Epithelial cell of esophagus (primary cell): ENCODE measurements at regions not wholly inside any gene's neighbourhood (a gene's known extent, or its start where the extent isn't known, plus 50 kb on each side); places are given as distances from the start of the nearest gene placed in this dataset.
A peak's percentile ranks its signal among the peaks of the same experiment; 100 is the strongest.

Experiments
- DNase-seq: peaks from one replicate; pipeline ENCODE4 v3.0.0; 2010; ENCODE audit warnings: low read depth
- H3K4me3 ChIP-seq: 2 replicates; pipeline ENCODE4 v1.5.1; 2011; ENCODE audit warnings: mild to moderate bottlenecking, low read length, control low read depth
- CTCF ChIP-seq: IDR thresholded peaks from 2 replicates; pipeline ENCODE4 v1.5.1; 2011; ENCODE audit warnings: low read depth, mild to moderate bottlenecking, low read length, control low read depth, inconsistent platforms; ENCODE audit not compliant: insufficient read depth; ENCODE audit errors: missing control alignments

GRCh38 chr5:106691701-106692100 lies 979.0 kb downstream of the EFNA5 start:
- DNase-seq, result peak; percentile 8
- H3K4me3 ChIP-seq, result no peak overlapping the region
- TF ChIP-seq CTCF, result no peak

GRCh38 chr5:106690585-106690984 lies 980.2 kb downstream of the EFNA5 start:
- TF ChIP-seq CTCF, result no peak
- DNase-seq, result peak; percentile 13
- no peak overlapping the region for H3K4me3 ChIP-seq

- H3K4me3 ChIP-seq, result no peak overlapping the region
- no peak for TF ChIP-seq CTCF
- no peak for DNase-seq
These were observed 990.4 kb downstream of the EFNA5 start for GRCh38 chr5:106680330-106680729.

- H3K4me3 ChIP-seq, result no peak overlapping the region
- no peak for TF ChIP-seq CTCF
- no peak for DNase-seq
These were observed 993.7 kb downstream of the EFNA5 start for GRCh38 chr5:106677057-106677456.

- H3K4me3 ChIP-seq, result no peak overlapping the region
- no peak for DNase-seq
- no peak for TF ChIP-seq CTCF
These were observed 995.0 kb downstream of the EFNA5 start for GRCh38 chr5:106675687-106676086.

GRCh38 chr5:106673941-106674340 lies 996.8 kb downstream of the EFNA5 start:
- no peak overlapping the region for H3K4me3 ChIP-seq
- no peak for DNase-seq
- TF ChIP-seq CTCF, result no peak

GRCh38 chr5:106661866-106662265 lies 1008.9 kb downstream of the EFNA5 start:
- no peak for TF ChIP-seq CTCF
- H3K4me3 ChIP-seq, result no peak overlapping the region
- no peak for DNase-seq
